CD8-positive, alpha-beta memory T cell (primary cell): ENCODE measurements at regions not wholly inside any gene's neighbourhood (a gene's known extent, or its start where the extent isn't known, plus 50 kb on each side); places are given as distances from the start of the nearest gene placed in this dataset.

Source experiments
- CTCF ChIA-PET: fragments of 350-600 bp; sonication (Branson Sonifier 250); formaldehyde crosslinking; loops from one replicate; lab custom pipeline; 2021; ENCODE audit warnings: antibody characterized with exemption; lab: Charles Lee
- POLR2A ChIA-PET: fragments of 350-600 bp; sonication (Branson Sonifier 250); formaldehyde crosslinking; loops from one replicate; lab custom pipeline; 2021; ENCODE audit warnings: antibody characterized with exemption; lab: Charles Lee
- DNase-seq, 5 donors: peaks; one replicate each; pipeline versions ENCODE4 v3.0.0 to v3.0.0-alpha.2; 2020 to 2022; ENCODE audit warnings: mixed read lengths in 1 of 5
- H3K27ac ChIP-seq: one replicate; pipeline ENCODE4 v1.7.0; 2013; ENCODE audit warnings: low read depth, mild to moderate bottlenecking, low read length, moderate library complexity
- H3K27me3 ChIP-seq: 2 replicates; pipeline ENCODE4 v1.7.0; 2013; ENCODE audit warnings: low read length, mild to moderate bottlenecking; ENCODE audit not compliant: insufficient read depth, poor library complexity, severe bottlenecking
- H3K36me3 ChIP-seq: 2 replicates; pipeline ENCODE4 v1.7.0; 2013; ENCODE audit warnings: mild to moderate bottlenecking, low read length, moderate library complexity; ENCODE audit not compliant: insufficient read depth
- H3K4me1 ChIP-seq: 2 replicates; pipeline ENCODE4 v1.7.0; 2013; ENCODE audit warnings: mild to moderate bottlenecking, low read length, moderate library complexity; ENCODE audit not compliant: insufficient read depth
- H3K4me3 ChIP-seq: 2 replicates; pipeline ENCODE4 v1.7.0; 2013; ENCODE audit warnings: mild to moderate bottlenecking, low read length
- H3K9me3 ChIP-seq: 2 replicates; pipeline ENCODE4 v1.7.0; 2013; ENCODE audit warnings: mild to moderate bottlenecking, low read length
- H3K27ac Mint-ChIP-seq, 8 donors: one replicate each; pipeline ENCODE4 v1.8.0; 2020 to 2021; ENCODE audit warnings: mixed read lengths in 8 of 8, mild to moderate bottlenecking in 6 of 8, inconsistent platforms in 3 of 8, moderate library complexity in 3 of 8
- H3K27me3 Mint-ChIP-seq, 2 donors: one replicate each; pipeline ENCODE4 v1.8.0; 2020 to 2021; ENCODE audit warnings: mixed read lengths in 2 of 2, mild to moderate bottlenecking in 1 of 2, moderate library complexity in 1 of 2
- H3K36me3 Mint-ChIP-seq, 3 donors: one replicate each; pipeline ENCODE4 v1.8.0; 2020 to 2021; ENCODE audit warnings: mixed read lengths in 3 of 3, inconsistent platforms in 1 of 3, mild to moderate bottlenecking in 1 of 3
- H3K4me1 Mint-ChIP-seq, 3 donors: one replicate each; pipeline ENCODE4 v1.8.0; 2020 to 2021; ENCODE audit warnings: mixed read lengths in 3 of 3, inconsistent platforms in 1 of 3, mild to moderate bottlenecking in 1 of 3
- H3K4me3 Mint-ChIP-seq, 7 donors: one replicate each; pipeline ENCODE4 v1.8.0; 2020 to 2021; ENCODE audit warnings: mixed read lengths in 7 of 7, mild to moderate bottlenecking in 6 of 7, moderate library complexity in 4 of 7, inconsistent platforms in 2 of 7
- H3K9me3 Mint-ChIP-seq, 5 donors: one replicate each; pipeline ENCODE4 v1.8.0; 2020 to 2022; ENCODE audit warnings: mixed read lengths in 5 of 5, mild to moderate bottlenecking in 3 of 5, moderate library complexity in 2 of 5, inconsistent platforms in 1 of 5

- Mint-ChIP-seq H3K9me3 (peaks cover 0 to 6% (median 0%) of the 10 kb centered on the region in 5 donors), H3K27ac (no peak overlapping the region), H3K36me3 (no peaks in the 10 kb centered on the region), H3K27me3 (peaks cover 9 to 15% of the 10 kb centered on the region in 2 donors), H3K4me3 (no peak overlapping the region), H3K4me1 (no peaks in the 10 kb centered on the region)
- DNase-seq, result no peak
- CTCF ChIA-PET, result no interaction called here
- POLR2A ChIA-PET, result no interaction called here
- H3K27ac ChIP-seq, result no peak overlapping the region
- H3K9me3 ChIP-seq, result no peaks in the 10 kb centered on the region
- no peaks in the 10 kb centered on the region for H3K36me3 ChIP-seq
- H3K27me3 ChIP-seq, result no peaks in the 10 kb centered on the region
- H3K4me1 ChIP-seq, result no peaks in the 10 kb centered on the region
- H3K4me3 ChIP-seq, result no peak overlapping the region
Measured at GRCh38 chr5:155068616-155069100, 55.1 kb downstream of the KIF4B start.

- H3K9me3 Mint-ChIP-seq, result peaks cover 0 to 4% (median 0%) of the 10 kb centered on the region in 5 donors
- Histone ChIP-seq H3K36me3 (no peaks in the 10 kb centered on the region), H3K9me3 (no peaks in the 10 kb centered on the region), H3K4me3 (no peak overlapping the region), H3K4me1 (no peaks in the 10 kb centered on the region), H3K27me3 (no peaks in the 10 kb centered on the region), H3K27ac (no peak overlapping the region)
- no peaks in the 10 kb centered on the region for H3K36me3 Mint-ChIP-seq
- DNase-seq, result no peak
- H3K27ac Mint-ChIP-seq, result no peak overlapping the region
- POLR2A ChIA-PET, result no interaction called here
- peaks cover 8 to 9% of the 10 kb centered on the region in 2 donors for H3K27me3 Mint-ChIP-seq
- H3K4me3 Mint-ChIP-seq, result no peak overlapping the region
- no peaks in the 10 kb centered on the region for H3K4me1 Mint-ChIP-seq
- CTCF ChIA-PET, result no interaction called here
Measured at GRCh38 chr5:155069961-155070360, 56.4 kb downstream of the KIF4B start.

- H3K36me3 Mint-ChIP-seq, result no peaks in the 10 kb centered on the region
- Histone ChIP-seq H3K27me3 (no peaks in the 10 kb centered on the region), H3K9me3 (no peaks in the 10 kb centered on the region), H3K27ac (no peak overlapping the region), H3K4me3 (no peak overlapping the region), H3K36me3 (no peaks in the 10 kb centered on the region), H3K4me1 (no peaks in the 10 kb centered on the region)
- DNase-seq, result no peak
- no peak overlapping the region for H3K27ac Mint-ChIP-seq
- peaks cover 0 to 4% (median 0%) of the 10 kb centered on the region in 5 donors for H3K9me3 Mint-ChIP-seq
- H3K4me1 Mint-ChIP-seq, result no peaks in the 10 kb centered on the region
- POLR2A ChIA-PET, result no interaction called here
- H3K27me3 Mint-ChIP-seq, result peaks cover 8 to 9% of the 10 kb centered on the region in 2 donors
- no peak overlapping the region for H3K4me3 Mint-ChIP-seq
- CTCF ChIA-PET, result no interaction called here
Measured at GRCh38 chr5:155070781-155071180, 57.2 kb downstream of the KIF4B start.

DNA sequence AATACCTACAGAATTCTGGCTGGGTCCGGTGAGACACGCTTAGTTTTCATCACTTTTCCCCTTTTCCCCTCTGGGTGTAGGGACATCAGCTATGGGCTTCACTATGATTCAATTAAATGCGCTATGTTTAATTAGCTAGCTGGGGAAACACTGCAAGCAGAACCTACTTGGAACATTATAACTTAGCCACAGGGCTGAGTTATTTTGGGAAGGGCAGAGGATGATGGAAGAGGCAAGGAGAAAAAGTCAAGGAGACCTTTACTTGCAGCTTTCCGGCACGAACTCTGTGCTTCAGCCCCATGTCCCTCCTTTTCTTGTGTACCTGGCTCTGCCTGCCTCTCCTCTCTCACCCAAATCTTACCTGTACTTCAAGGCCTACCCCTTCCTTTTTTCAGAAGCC is 62.8 kb downstream of the KIF4B start:
- Histone ChIP-seq H3K9me3 (no peaks in the 10 kb centered on the region), H3K36me3 (no peaks in the 10 kb centered on the region), H3K4me1 (no peaks in the 10 kb centered on the region), H3K27me3 (peaks cover 5% of the 10 kb centered on the region), H3K27ac (no peak overlapping the region), H3K4me3 (no peak overlapping the region)
- no peak overlapping the region for H3K27ac Mint-ChIP-seq
- H3K4me1 Mint-ChIP-seq, result no peaks in the 10 kb centered on the region
- no peaks in the 10 kb centered on the region for H3K9me3 Mint-ChIP-seq
- ChIA-PET CTCF (no interaction called here), POLR2A (no interaction called here)
- no peak for DNase-seq
- no peak overlapping the region for H3K4me3 Mint-ChIP-seq
- peaks cover 6 to 29% of the 10 kb centered on the region in 2 donors for H3K27me3 Mint-ChIP-seq
- H3K36me3 Mint-ChIP-seq, result no peaks in the 10 kb centered on the region

GRCh38 chr5:155079698-155080097 is 66.1 kb downstream of the KIF4B start:
- Mint-ChIP-seq H3K4me3 (no peak overlapping the region), H3K4me1 (no peaks in the 10 kb centered on the region), H3K27ac (no peak overlapping the region), H3K27me3 (peaks cover 4 to 29% of the 10 kb centered on the region in 2 donors), H3K9me3 (peaks cover 0 to 3% (median 0%) of the 10 kb centered on the region in 5 donors), H3K36me3 (no peaks in the 10 kb centered on the region)
- H3K4me1 ChIP-seq, result no peaks in the 10 kb centered on the region
- H3K4me3 ChIP-seq, result no peak overlapping the region
- CTCF ChIA-PET, result no interaction called here
- no peak for DNase-seq
- no peaks in the 10 kb centered on the region for H3K9me3 ChIP-seq
- H3K36me3 ChIP-seq, result no peaks in the 10 kb centered on the region
- POLR2A ChIA-PET, result no interaction called here
- H3K27me3 ChIP-seq, result peaks cover 5% of the 10 kb centered on the region
- no peak overlapping the region for H3K27ac ChIP-seq

GRCh38 chr5:155080721-155081120 is 67.2 kb downstream of the KIF4B start:
- H3K9me3 Mint-ChIP-seq, result peaks cover 0 to 3% (median 0%) of the 10 kb centered on the region in 5 donors
- H3K4me3 ChIP-seq, result no peak overlapping the region
- H3K36me3 Mint-ChIP-seq, result no peaks in the 10 kb centered on the region
- no peak for DNase-seq
- H3K4me3 Mint-ChIP-seq, result no peak overlapping the region
- H3K27me3 Mint-ChIP-seq, result peaks cover 4 to 29% of the 10 kb centered on the region in 2 donors
- ChIA-PET POLR2A (no interaction called here), CTCF (no interaction called here)
- peaks cover 5% of the 10 kb centered on the region for H3K27me3 ChIP-seq
- H3K9me3 ChIP-seq, result no peaks in the 10 kb centered on the region
- H3K4me1 ChIP-seq, result no peaks in the 10 kb centered on the region
- no peak overlapping the region for H3K27ac ChIP-seq
- H3K4me1 Mint-ChIP-seq, result no peaks in the 10 kb centered on the region
- H3K27ac Mint-ChIP-seq, result no peak overlapping the region
- no peaks in the 10 kb centered on the region for H3K36me3 ChIP-seq

GRCh38 chr5:155081618-155082017 is 68.1 kb downstream of the KIF4B start:
- Histone ChIP-seq H3K36me3 (no peaks in the 10 kb centered on the region), H3K27me3 (peaks cover 5% of the 10 kb centered on the region), H3K27ac (no peak overlapping the region), H3K4me1 (no peaks in the 10 kb centered on the region), H3K4me3 (no peak overlapping the region), H3K9me3 (no peaks in the 10 kb centered on the region)
- DNase-seq, result no peak
- no peak overlapping the region for H3K4me3 Mint-ChIP-seq
- CTCF ChIA-PET, result no interaction called here
- POLR2A ChIA-PET, result no interaction called here
- H3K36me3 Mint-ChIP-seq, result no peaks in the 10 kb centered on the region
- no peaks in the 10 kb centered on the region for H3K4me1 Mint-ChIP-seq
- H3K27ac Mint-ChIP-seq, result no peak overlapping the region
- H3K27me3 Mint-ChIP-seq, result peaks cover 4 to 25% of the 10 kb centered on the region in 2 donors
- H3K9me3 Mint-ChIP-seq, result peaks cover 0 to 3% (median 0%) of the 10 kb centered on the region in 5 donors

GRCh38 chr5:155082401-155082800 is 68.8 kb downstream of the KIF4B start:
- H3K4me3 Mint-ChIP-seq, result no peak overlapping the region
- no peaks in the 10 kb centered on the region for H3K4me1 ChIP-seq
- POLR2A ChIA-PET, result no interaction called here
- H3K9me3 Mint-ChIP-seq, result peaks cover 0 to 3% (median 0%) of the 10 kb centered on the region in 5 donors
- peak overlapping the region in 1 of 8 donors; percentile 0 for H3K27ac Mint-ChIP-seq
- H3K36me3 ChIP-seq, result no peaks in the 10 kb centered on the region
- H3K27me3 Mint-ChIP-seq, result peaks cover 4 to 19% of the 10 kb centered on the region in 2 donors
- no peak for DNase-seq
- CTCF ChIA-PET, result no interaction called here
- H3K27me3 ChIP-seq, result no peaks in the 10 kb centered on the region
- H3K36me3 Mint-ChIP-seq, result no peaks in the 10 kb centered on the region
- H3K27ac ChIP-seq, result no peak overlapping the region
- no peaks in the 10 kb centered on the region for H3K4me1 Mint-ChIP-seq
- H3K4me3 ChIP-seq, result no peak overlapping the region
- no peaks in the 10 kb centered on the region for H3K9me3 ChIP-seq
